AG04450 (cell line): ENCODE measurements at regions not wholly inside any gene's neighbourhood (a gene's known extent, or its start where the extent isn't known, plus 50 kb on each side); places are given as distances from the start of the nearest gene placed in this dataset.

Experiments used
- CTCF ChIA-PET: fragments of 300-600, 350-600 bp; formaldehyde crosslinking; extraction: SDS; loops from one replicate; lab custom pipeline; 2022; ENCODE audit warnings: antibody characterized with exemption, inconsistent platforms; lab: Charles Lee
- POLR2A ChIA-PET: fragments of 350-600 bp; formaldehyde crosslinking; extraction: SDS; loops from one replicate; lab custom pipeline; 2021; ENCODE audit warnings: antibody characterized with exemption, inconsistent platforms; lab: Yijun Ruan, JAX
- DNase-seq: peaks from one replicate; pipeline ENCODE4 v3.0.0-alpha.2; 2011; ENCODE audit warnings: low read depth, low spot score
- H3K27ac ChIP-seq: one replicate; pipeline ENCODE4 v1.5.1; 2012; ENCODE audit warnings: low read depth, low read length, control low read depth
- H3K27me3 ChIP-seq: one replicate; pipeline ENCODE4 v1.6.0; 2012; ENCODE audit warnings: low read length; ENCODE audit not compliant: control insufficient read depth, insufficient read depth
- H3K4me3 ChIP-seq: 2 replicates; pipeline ENCODE4 v1.5.1; 2011; ENCODE audit warnings: mild to moderate bottlenecking, low read depth, low read length, control low read depth
- H3K9me3 ChIP-seq: 2 replicates; pipeline ENCODE4 v1.5.1; 2012; ENCODE audit warnings: low read length; ENCODE audit not compliant: control insufficient read depth, insufficient read depth
- CTCF ChIP-seq: IDR thresholded peaks from 2 replicates; pipeline ENCODE4 v1.5.1; 2011; ENCODE audit warnings: low read depth, low read length, control low read depth, inconsistent platforms

- TF ChIP-seq CTCF: no peak
- Histone ChIP-seq H3K27me3 (no peaks in the 10 kb centered on the region), H3K9me3 (no peaks in the 10 kb centered on the region), H3K27ac (no peak overlapping the region), H3K4me3 (no peak overlapping the region)
- POLR2A ChIA-PET: interaction anchor here (0.7 kb wide), 1 partner anchor 557 kb away, joined by 11 read pairs; no protein-coding TSS in a partner anchor
- DNase-seq: no peak
- CTCF ChIA-PET: interaction anchor here (0.9 to 7.4 kb wide), 10 partner anchors 10 to 927 kb away, joined by 3 to 170 read pairs (median 4); no protein-coding TSS in a partner anchor
Measured at GRCh38 chr11:128029219-128029722, 558.1 kb downstream of the ETS1 start.

DNA sequence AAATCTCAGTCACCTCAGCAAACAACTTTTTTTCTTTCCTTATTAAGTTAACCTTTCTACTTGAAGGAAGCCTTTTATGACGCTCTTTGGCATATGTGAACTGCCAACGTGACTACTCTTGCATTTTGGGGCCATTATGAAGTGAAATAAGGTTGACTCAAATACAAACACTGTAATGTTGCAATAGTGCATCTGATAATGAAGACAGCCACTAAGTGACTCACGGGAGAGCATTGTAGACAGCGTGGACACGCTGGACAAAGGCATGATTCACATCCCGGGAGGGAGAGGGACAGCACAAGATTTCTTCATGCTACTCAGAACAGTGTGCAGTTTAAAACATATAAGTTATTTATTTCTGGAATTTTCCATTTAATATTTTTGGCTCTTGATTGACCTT lies 560.8 kb downstream of the ETS1 start:
- Histone ChIP-seq H3K27me3 (no peaks in the 10 kb centered on the region), H3K4me3 (no peak overlapping the region), H3K9me3 (no peaks in the 10 kb centered on the region), H3K27ac (no peak overlapping the region)
- TF ChIP-seq CTCF: no peak
- ChIA-PET POLR2A (no interaction called here), CTCF (interaction anchor here (1.2 to 7.4 kb wide), 3 partner anchors 13 to 183 kb away, joined by 4 to 170 read pairs (median 6); no protein-coding TSS in a partner anchor)
- peak; percentile 76 for DNase-seq

DNA sequence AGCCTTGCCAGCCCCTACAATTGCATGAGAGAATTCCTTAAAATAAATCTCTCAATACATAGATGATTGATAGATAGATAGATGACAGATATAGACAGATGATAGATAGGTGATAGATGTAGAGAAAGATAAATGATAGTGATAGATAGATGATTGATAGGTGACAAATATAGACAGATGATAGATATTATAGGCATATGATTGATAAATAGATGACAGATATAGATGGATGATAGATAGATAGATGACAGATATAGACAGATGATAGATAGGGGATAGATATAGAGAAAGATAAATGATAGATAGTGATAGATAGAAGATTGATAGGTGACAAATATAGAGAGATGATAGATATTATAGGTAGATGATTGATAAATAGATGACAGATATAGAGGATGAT lies 564.6 kb downstream of the ETS1 start:
- ChIA-PET POLR2A (no interaction called here), CTCF (interaction anchor here (1.1 to 6.8 kb wide), 4 partner anchors 15 to 179 kb away, joined by 3 to 49 read pairs (median 8); no protein-coding TSS in a partner anchor)
- Histone ChIP-seq H3K9me3 (no peaks in the 10 kb centered on the region), H3K27me3 (no peaks in the 10 kb centered on the region), H3K27ac (no peak overlapping the region), H3K4me3 (no peak overlapping the region)
- TF ChIP-seq CTCF: no peak
- DNase-seq: no peak

DNA sequence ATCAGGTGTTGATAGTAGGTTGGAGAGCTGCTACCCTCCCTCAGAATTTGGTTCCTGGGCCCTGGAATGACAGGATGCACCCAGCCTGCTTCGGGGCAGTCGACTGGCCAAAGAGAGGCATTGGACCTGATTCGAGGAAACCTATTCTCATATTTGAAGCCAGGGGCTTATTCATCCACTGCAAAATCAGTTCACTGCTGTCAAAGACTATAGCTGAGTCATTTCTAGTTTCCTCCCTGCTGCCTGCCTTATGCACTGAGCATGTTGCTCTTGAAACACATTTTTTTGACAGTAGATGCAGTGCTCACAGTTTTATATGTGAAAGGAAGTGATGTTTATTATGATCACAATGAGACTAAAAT lies 565.4 kb downstream of the ETS1 start:
- Histone ChIP-seq H3K27ac (no peak overlapping the region), H3K9me3 (no peaks in the 10 kb centered on the region), H3K4me3 (no peak overlapping the region), H3K27me3 (no peaks in the 10 kb centered on the region)
- TF ChIP-seq CTCF: no peak
- CTCF ChIA-PET: interaction anchor here (1.1 to 6.8 kb wide), 4 partner anchors 15 to 178 kb away, joined by 3 to 49 read pairs (median 8); no protein-coding TSS in a partner anchor
- DNase-seq: no peak
- POLR2A ChIA-PET: no interaction called here

DNA sequence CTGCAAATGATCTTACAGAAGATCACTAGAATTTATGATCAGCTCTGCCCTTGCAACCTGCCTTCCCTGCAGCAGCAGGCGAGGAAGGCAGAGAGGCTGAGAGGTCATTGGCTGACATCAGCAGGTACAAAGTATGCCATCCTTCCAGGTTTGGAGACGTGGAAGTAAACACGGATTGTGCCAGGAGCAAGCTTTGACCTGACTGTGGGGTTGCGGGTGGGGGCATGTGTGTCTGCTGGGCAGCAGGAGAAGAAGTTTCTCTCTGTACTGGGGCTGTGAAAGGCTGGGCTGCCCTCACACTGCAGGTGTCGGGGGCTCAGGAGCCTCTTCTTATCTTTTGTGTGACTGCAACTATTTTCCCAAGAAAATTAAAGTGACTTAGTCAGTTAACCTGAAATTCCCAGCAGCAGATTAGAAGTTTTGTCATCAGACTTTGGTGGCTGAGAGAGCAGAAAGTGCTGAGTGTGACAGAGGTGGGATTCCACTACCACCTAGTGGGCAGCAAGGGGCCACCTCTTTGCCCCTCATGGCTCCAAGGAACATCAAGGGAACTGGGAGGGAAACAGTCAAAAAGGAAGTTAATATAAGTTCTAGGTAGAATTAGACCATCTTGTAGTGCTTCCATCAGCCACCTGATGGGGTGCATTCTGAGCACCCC lies 565.9 kb downstream of the ETS1 start:
- ChIA-PET POLR2A (no interaction called here), CTCF (interaction anchor here (0.6 to 6.8 kb wide), 6 partner anchors 14 to 177 kb away, joined by 3 to 49 read pairs (median 4); no protein-coding TSS in a partner anchor)
- peak; percentile 39 for TF ChIP-seq CTCF
- Histone ChIP-seq H3K27ac (no peak overlapping the region), H3K4me3 (no peak overlapping the region), H3K9me3 (no peaks in the 10 kb centered on the region), H3K27me3 (no peaks in the 10 kb centered on the region)
- no peak for DNase-seq
